ENCODE measurements at regions not wholly inside any gene's neighbourhood (a gene's known extent, or its start where the extent isn't known, plus 50 kb on each side); places are given as distances from the start of the nearest gene placed in this dataset.
A peak's percentile ranks its signal among the peaks of the same experiment; 100 is the strongest.

GRCh38 chr16:77590707-77591106 lies 131.6 kb upstream of the NUDT7 start (continued):
- peak; percentile 33; the same call in 1 of the 2 replicates for TF ChIP-seq ARID5B (CRISPR knock-in tag; IDR thresholded peaks at IDR 0.05)
- TF ChIP-seq YEATS2 (CRISPR knock-in tag; IDR thresholded peaks at IDR 0.05; ENCODE audit: borderline replicate concordance): no peak
- peak; percentile 46; the same call in 1 of the 2 replicates for TF ChIP-seq SOX5 (CRISPR knock-in tag; IDR thresholded peaks at IDR 0.05; ENCODE audit: borderline replicate concordance)
- TF ChIP-seq RORA (CRISPR knock-in tag; IDR thresholded peaks at IDR 0.05): no peak
- no peak for TF ChIP-seq ZNF784 (CRISPR knock-in tag; IDR thresholded peaks at IDR 0.05; ENCODE audit: borderline replicate concordance)
- TF ChIP-seq, protein P1, sequence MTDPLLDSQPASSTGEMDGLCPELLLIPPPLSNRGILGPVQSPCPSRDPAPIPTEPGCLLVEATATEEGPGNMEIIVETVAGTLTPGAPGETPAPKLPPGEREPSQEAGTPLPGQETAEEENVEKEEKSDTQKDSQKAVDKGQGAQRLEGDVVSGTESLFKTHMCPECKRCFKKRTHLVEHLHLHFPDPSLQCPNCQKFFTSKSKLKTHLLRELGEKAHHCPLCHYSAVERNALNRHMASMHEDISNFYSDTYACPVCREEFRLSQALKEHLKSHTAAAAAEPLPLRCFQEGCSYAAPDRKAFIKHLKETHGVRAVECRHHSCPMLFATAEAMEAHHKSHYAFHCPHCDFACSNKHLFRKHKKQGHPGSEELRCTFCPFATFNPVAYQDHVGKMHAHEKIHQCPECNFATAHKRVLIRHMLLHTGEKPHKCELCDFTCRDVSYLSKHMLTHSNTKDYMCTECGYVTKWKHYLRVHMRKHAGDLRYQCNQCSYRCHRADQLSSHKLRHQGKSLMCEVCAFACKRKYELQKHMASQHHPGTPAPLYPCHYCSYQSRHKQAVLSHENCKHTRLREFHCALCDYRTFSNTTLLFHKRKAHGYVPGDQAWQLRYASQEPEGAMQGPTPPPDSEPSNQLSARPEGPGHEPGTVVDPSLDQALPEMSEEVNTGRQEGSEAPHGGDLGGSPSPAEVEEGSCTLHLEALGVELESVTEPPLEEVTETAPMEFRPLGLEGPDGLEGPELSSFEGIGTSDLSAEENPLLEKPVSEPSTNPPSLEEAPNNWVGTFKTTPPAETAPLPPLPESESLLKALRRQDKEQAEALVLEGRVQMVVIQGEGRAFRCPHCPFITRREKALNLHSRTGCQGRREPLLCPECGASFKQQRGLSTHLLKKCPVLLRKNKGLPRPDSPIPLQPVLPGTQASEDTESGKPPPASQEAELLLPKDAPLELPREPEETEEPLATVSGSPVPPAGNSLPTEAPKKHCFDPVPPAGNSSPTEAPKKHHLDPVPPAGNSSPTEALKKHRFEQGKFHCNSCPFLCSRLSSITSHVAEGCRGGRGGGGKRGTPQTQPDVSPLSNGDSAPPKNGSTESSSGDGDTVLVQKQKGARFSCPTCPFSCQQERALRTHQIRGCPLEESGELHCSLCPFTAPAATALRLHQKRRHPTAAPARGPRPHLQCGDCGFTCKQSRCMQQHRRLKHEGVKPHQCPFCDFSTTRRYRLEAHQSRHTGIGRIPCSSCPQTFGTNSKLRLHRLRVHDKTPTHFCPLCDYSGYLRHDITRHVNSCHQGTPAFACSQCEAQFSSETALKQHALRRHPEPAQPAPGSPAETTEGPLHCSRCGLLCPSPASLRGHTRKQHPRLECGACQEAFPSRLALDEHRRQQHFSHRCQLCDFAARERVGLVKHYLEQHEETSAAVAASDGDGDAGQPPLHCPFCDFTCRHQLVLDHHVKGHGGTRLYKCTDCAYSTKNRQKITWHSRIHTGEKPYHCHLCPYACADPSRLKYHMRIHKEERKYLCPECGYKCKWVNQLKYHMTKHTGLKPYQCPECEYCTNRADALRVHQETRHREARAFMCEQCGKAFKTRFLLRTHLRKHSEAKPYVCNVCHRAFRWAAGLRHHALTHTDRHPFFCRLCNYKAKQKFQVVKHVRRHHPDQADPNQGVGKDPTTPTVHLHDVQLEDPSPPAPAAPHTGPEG (CRISPR knock-in tag; IDR thresholded peaks at IDR 0.05): no peak
- no peak for TF ChIP-seq SMARCE1 (IDR thresholded peaks at IDR 0.05; ENCODE audit: borderline replicate concordance)
- TF ChIP-seq, protein P2, sequence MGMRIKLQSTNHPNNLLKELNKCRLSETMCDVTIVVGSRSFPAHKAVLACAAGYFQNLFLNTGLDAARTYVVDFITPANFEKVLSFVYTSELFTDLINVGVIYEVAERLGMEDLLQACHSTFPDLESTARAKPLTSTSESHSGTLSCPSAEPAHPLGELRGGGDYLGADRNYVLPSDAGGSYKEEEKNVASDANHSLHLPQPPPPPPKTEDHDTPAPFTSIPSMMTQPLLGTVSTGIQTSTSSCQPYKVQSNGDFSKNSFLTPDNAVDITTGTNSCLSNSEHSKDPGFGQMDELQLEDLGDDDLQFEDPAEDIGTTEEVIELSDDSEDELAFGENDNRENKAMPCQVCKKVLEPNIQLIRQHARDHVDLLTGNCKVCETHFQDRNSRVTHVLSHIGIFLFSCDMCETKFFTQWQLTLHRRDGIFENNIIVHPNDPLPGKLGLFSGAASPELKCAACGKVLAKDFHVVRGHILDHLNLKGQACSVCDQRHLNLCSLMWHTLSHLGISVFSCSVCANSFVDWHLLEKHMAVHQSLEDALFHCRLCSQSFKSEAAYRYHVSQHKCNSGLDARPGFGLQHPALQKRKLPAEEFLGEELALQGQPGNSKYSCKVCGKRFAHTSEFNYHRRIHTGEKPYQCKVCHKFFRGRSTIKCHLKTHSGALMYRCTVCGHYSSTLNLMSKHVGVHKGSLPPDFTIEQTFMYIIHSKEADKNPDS (CRISPR knock-in tag; IDR thresholded peaks at IDR 0.05): no peak
- TF ChIP-seq BCL6 (CRISPR knock-in tag; IDR thresholded peaks at IDR 0.05): no peak
- TF ChIP-seq, protein P3, sequence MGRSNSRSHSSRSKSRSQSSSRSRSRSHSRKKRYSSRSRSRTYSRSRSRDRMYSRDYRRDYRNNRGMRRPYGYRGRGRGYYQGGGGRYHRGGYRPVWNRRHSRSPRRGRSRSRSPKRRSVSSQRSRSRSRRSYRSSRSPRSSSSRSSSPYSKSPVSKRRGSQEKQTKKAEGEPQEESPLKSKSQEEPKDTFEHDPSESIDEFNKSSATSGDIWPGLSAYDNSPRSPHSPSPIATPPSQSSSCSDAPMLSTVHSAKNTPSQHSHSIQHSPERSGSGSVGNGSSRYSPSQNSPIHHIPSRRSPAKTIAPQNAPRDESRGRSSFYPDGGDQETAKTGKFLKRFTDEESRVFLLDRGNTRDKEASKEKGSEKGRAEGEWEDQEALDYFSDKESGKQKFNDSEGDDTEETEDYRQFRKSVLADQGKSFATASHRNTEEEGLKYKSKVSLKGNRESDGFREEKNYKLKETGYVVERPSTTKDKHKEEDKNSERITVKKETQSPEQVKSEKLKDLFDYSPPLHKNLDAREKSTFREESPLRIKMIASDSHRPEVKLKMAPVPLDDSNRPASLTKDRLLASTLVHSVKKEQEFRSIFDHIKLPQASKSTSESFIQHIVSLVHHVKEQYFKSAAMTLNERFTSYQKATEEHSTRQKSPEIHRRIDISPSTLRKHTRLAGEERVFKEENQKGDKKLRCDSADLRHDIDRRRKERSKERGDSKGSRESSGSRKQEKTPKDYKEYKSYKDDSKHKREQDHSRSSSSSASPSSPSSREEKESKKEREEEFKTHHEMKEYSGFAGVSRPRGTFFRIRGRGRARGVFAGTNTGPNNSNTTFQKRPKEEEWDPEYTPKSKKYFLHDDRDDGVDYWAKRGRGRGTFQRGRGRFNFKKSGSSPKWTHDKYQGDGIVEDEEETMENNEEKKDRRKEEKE (IDR thresholded peaks at IDR 0.05): no peak
- TF ChIP-seq NPAS2 (CRISPR knock-in tag; IDR thresholded peaks at IDR 0.05; ENCODE audit: borderline replicate concordance): no peak
- TF ChIP-seq, protein P4, sequence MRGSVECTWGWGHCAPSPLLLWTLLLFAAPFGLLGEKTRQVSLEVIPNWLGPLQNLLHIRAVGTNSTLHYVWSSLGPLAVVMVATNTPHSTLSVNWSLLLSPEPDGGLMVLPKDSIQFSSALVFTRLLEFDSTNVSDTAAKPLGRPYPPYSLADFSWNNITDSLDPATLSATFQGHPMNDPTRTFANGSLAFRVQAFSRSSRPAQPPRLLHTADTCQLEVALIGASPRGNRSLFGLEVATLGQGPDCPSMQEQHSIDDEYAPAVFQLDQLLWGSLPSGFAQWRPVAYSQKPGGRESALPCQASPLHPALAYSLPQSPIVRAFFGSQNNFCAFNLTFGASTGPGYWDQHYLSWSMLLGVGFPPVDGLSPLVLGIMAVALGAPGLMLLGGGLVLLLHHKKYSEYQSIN (CRISPR knock-in tag; IDR thresholded peaks at IDR 0.05; ENCODE audit: borderline replicate concordance): no peak
- TF ChIP-seq ZNF17 (CRISPR knock-in tag; IDR thresholded peaks at IDR 0.05): no peak

Data from HepG2 (cell line).